ENCODE measurements at regions not wholly inside any gene's neighbourhood (a gene's known extent, or its start where the extent isn't known, plus 50 kb on each side); places are given as distances from the start of the nearest gene placed in this dataset.

DNA sequence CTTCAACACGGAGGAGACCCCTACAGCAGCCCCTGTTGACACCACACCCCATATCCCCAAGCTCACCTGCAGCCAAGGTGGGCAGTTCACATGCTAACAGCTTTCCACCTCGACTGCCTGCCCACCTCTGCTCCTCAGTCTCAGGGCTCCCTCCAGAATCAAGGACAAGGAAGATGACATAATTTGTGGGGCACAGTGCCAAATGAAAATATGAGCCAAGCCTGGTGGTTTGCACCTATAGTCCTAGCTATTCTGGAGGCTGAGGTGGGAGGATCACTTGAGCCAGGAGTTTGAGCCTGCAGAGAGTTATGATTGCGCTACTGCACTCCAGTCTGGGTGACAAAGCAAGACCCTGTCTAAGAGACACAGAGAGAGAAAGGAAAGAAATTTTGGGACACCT lies 516.3 kb downstream of the BCOR start:
- no peak for TF ChIP-seq MBD2 (IDR thresholded peaks at IDR 0.05; ENCODE audit: borderline replicate concordance, low read depth)
- TF ChIP-seq BRD4 (IDR thresholded peaks at IDR 0.05), result no peak
- TF ChIP-seq, protein P1, sequence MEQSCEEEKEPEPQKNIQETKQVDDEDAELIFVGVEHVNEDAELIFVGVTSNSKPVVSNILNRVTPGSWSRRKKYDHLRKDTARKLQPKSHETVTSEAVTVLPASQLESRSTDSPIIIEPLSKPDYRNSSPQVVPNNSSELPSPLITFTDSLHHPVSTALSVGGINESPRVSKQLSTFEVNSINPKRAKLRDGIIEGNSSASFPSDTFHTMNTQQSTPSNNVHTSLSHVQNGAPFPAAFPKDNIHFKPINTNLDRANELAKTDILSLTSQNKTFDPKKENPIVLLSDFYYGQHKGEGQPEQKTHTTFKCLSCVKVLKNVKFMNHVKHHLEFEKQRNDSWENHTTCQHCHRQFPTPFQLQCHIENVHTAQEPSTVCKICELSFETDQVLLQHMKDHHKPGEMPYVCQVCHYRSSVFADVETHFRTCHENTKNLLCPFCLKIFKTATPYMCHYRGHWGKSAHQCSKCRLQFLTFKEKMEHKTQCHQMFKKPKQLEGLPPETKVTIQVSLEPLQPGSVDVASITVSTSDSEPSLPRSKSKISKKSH (CRISPR knock-in tag; IDR thresholded peaks at IDR 0.05), result no peak
- no peak for TF ChIP-seq NFIC (IDR thresholded peaks at IDR 0.05)
- no peak for TF ChIP-seq ZNF184 (CRISPR knock-in tag; IDR thresholded peaks at IDR 0.05)
- TF ChIP-seq BRF1 (IDR thresholded peaks at IDR 0.05; ENCODE audit: borderline replicate concordance, extremely low read depth, insufficient read length), result no peak
- no peak for TF ChIP-seq CC2D1A (IDR thresholded peaks at IDR 0.05)
- no peak for TF ChIP-seq RFX5 (IDR thresholded peaks at IDR 0.05; ENCODE audit: low read depth, low read length)
- no peak for TF ChIP-seq PHB2 (IDR thresholded peaks at IDR 0.05; ENCODE audit: low read depth)
- TF ChIP-seq ZBTB26 (CRISPR knock-in tag; IDR thresholded peaks at IDR 0.05), result no peak
- TF ChIP-seq ZNF778 (CRISPR knock-in tag; IDR thresholded peaks at IDR 0.05), result no peak
- TF ChIP-seq FOXA1 (IDR thresholded peaks at IDR 0.05; ENCODE audit: borderline replicate concordance), result no peak
- TF ChIP-seq SPI1 (IDR thresholded peaks at IDR 0.05; ENCODE audit: borderline replicate concordance, low read depth, low read length), result no peak
- no peak for TF ChIP-seq EP400 (IDR thresholded peaks at IDR 0.05)
- no peak for TF ChIP-seq ATF7 (IDR thresholded peaks at IDR 0.05)
- TF ChIP-seq ZBTB33 (CRISPR knock-in tag; IDR thresholded peaks at IDR 0.05), result no peak
- no peak for TF ChIP-seq PHTF2 (CRISPR knock-in tag; IDR thresholded peaks at IDR 0.05)
- Histone ChIP-seq H4K20me1 (replicated peaks; ENCODE audit: control insufficient read depth, insufficient read depth, low read length) (no peaks in the 10 kb centered on the region), H3K36me3 (ENCODE audit: control insufficient read depth, insufficient read depth, low read length) (no peaks in the 10 kb centered on the region), H3K9me1 (ENCODE audit: control insufficient read depth, insufficient read depth, low read length) (no peaks in the 10 kb centered on the region), H3K9me3 (replicated peaks; ENCODE audit: control insufficient read depth, insufficient read depth, low read depth, low read length) (no peaks in the 10 kb centered on the region; the same call in 1 of the 2 replicates), H3K27ac (ENCODE audit: extremely low read depth, low read depth, low read length) (no peak overlapping the region), H3K4me1 (replicated peaks in 1 of 2; ENCODE audit: control insufficient read depth in 2 of 2, insufficient read depth in 2 of 2, low read length in 2 of 2) (no peaks in the 10 kb centered on the region; a peak in 1 of 5 replicates), H3K4me3 (no peak overlapping the region), H3K9ac (ENCODE audit: insufficient read depth in 1 of 2, low read depth in 2 of 2, low read length in 2 of 2) (no peak overlapping the region), H3K27me3 (ENCODE audit: control insufficient read depth in 2 of 2, insufficient read depth in 2 of 2, low read length in 2 of 2) (peaks cover 0 to 5% of the 10 kb centered on the region in 2 experiments; a peak in 2 of 5 replicates), H3K4me2 (ENCODE audit: insufficient read depth, low read length) (no peak overlapping the region), H3K79me2 (ENCODE audit: control insufficient read depth, insufficient read depth, low read length) (no peaks in the 10 kb centered on the region), H2AFZ (ENCODE audit: low read depth, low read length) (no peak overlapping the region)
- ChIA-PET POLR2A (no interaction called here), CTCF (ENCODE audit: low intra/inter-chr PET ratio) (no interaction called here)
- FAIRE-seq (no peak), ATAC-seq (no peak), DNase-seq (ENCODE audit: extremely low read depth in 1 of 4, low spot score in 3 of 4) (no peak)
- 0% methylated on average over 2 of the region's 3 CpGs for WGBS (ENCODE audit: insufficient coverage, low coverage, missing lambda C conversion rate)
- in situ Hi-C loops (cut with MboI) (no loop called here), intact Hi-C loops (cut with micrococcal nuclease) (no loop called here)
- BruUV-seq (replicated peaks), result no TSS peak
